ENCODE measurements at regions not wholly inside any gene's neighbourhood (a gene's known extent, or its start where the extent isn't known, plus 50 kb on each side); places are given as distances from the start of the nearest gene placed in this dataset.
"Not testable (repeated sequence)": the region's sequence is repeated elsewhere in the genome, so short reads cannot be mapped to it uniquely, and the experiment has no call there.

- Histone ChIP-seq H3K4me3 (ENCODE audit: low read depth in 1 of 2, low read length in 2 of 2) (no peak overlapping the region), H3K27ac (ENCODE audit: low read depth in 2 of 2, low read length in 1 of 2) (no peak overlapping the region), H3K27me3 (ENCODE audit: control insufficient read depth in 1 of 2, insufficient read depth in 2 of 2, low read length in 2 of 2) (no peaks in the 10 kb centered on the region), H3K4me1 (ENCODE audit: control insufficient read depth in 2 of 2, insufficient read depth in 2 of 2, low read length in 1 of 2) (no peaks in the 10 kb centered on the region), H3K36me3 (ENCODE audit: control insufficient read depth in 2 of 2, insufficient read depth in 2 of 2, low read length in 1 of 2) (no peaks in the 10 kb centered on the region), H3K9me3 (ENCODE audit: control insufficient read depth in 2 of 2, insufficient read depth in 1 of 2, low read depth in 1 of 2, low read length in 1 of 2) (no peaks in the 10 kb centered on the region)
- 67 to 76% methylated on average over 4 of the region's 4 CpGs for WGBS, 2 donors
Measured at GRCh38 chrX:42189576-42189975, 266.2 kb upstream of the CASK start.

GRCh38 chrX:42188730-42189129, 265.4 kb upstream of the CASK start:
- H3K36me3 ChIP-seq (ENCODE audit: control insufficient read depth in 2 of 2, insufficient read depth in 2 of 2, low read length in 1 of 2) = no peaks in the 10 kb centered on the region
- 67 to 71% methylated on average over 5 of the region's 5 CpGs for WGBS, 2 donors
- H3K4me3 ChIP-seq (ENCODE audit: low read depth in 1 of 2, low read length in 2 of 2) = no peak overlapping the region
- no peaks in the 10 kb centered on the region for H3K27me3 ChIP-seq (ENCODE audit: control insufficient read depth in 1 of 2, insufficient read depth in 2 of 2, low read length in 2 of 2)
- no peaks in the 10 kb centered on the region for H3K9me3 ChIP-seq (ENCODE audit: control insufficient read depth in 2 of 2, insufficient read depth in 1 of 2, low read depth in 1 of 2, low read length in 1 of 2)
- H3K4me1 ChIP-seq (ENCODE audit: control insufficient read depth in 2 of 2, insufficient read depth in 2 of 2, low read length in 1 of 2) = no peaks in the 10 kb centered on the region
- no peak overlapping the region for H3K27ac ChIP-seq (ENCODE audit: low read depth in 2 of 2, low read length in 1 of 2)

GRCh38 chrX:42176789-42177188, 253.4 kb upstream of the CASK start:
- Histone ChIP-seq H3K27ac (ENCODE audit: low read depth in 2 of 2, low read length in 1 of 2) (no peak overlapping the region), H3K9me3 (ENCODE audit: control insufficient read depth in 2 of 2, insufficient read depth in 1 of 2, low read depth in 1 of 2, low read length in 1 of 2) (no peaks in the 10 kb centered on the region), H3K4me3 (ENCODE audit: low read depth in 1 of 2, low read length in 2 of 2) (no peak overlapping the region), H3K27me3 (ENCODE audit: control insufficient read depth in 1 of 2, insufficient read depth in 2 of 2, low read length in 2 of 2) (peaks cover 0 to 7% of the 10 kb centered on the region in 2 donors), H3K4me1 (ENCODE audit: control insufficient read depth in 2 of 2, insufficient read depth in 2 of 2, low read length in 1 of 2) (no peaks in the 10 kb centered on the region), H3K36me3 (ENCODE audit: control insufficient read depth in 2 of 2, insufficient read depth in 2 of 2, low read length in 1 of 2) (no peaks in the 10 kb centered on the region)
- 64 to 71% methylated on average over 6 of the region's 6 CpGs for WGBS, 2 donors

GRCh38 chrX:42175843-42176242, 252.5 kb upstream of the CASK start:
- Histone ChIP-seq H3K36me3 (ENCODE audit: control insufficient read depth in 2 of 2, insufficient read depth in 2 of 2, low read length in 1 of 2) (no peaks in the 10 kb centered on the region), H3K9me3 (ENCODE audit: control insufficient read depth in 2 of 2, insufficient read depth in 1 of 2, low read depth in 1 of 2, low read length in 1 of 2) (no peaks in the 10 kb centered on the region), H3K4me1 (ENCODE audit: control insufficient read depth in 2 of 2, insufficient read depth in 2 of 2, low read length in 1 of 2) (no peaks in the 10 kb centered on the region), H3K27me3 (ENCODE audit: control insufficient read depth in 1 of 2, insufficient read depth in 2 of 2, low read length in 2 of 2) (peaks cover 0 to 4% of the 10 kb centered on the region in 2 donors), H3K27ac (ENCODE audit: low read depth in 2 of 2, low read length in 1 of 2) (no peak overlapping the region), H3K4me3 (ENCODE audit: low read depth in 1 of 2, low read length in 2 of 2) (no peak overlapping the region)
- 83 to 87% methylated on average over 2 of the region's 2 CpGs for WGBS, 2 donors

GRCh38 chrX:42157923-42158322, 234.6 kb upstream of the CASK start:
- not testable (repeated sequence) for H3K9me3 ChIP-seq (ENCODE audit: control insufficient read depth in 2 of 2, insufficient read depth in 1 of 2, low read depth in 1 of 2, low read length in 1 of 2); H3K4me3 ChIP-seq (ENCODE audit: low read depth in 1 of 2, low read length in 2 of 2); H3K27ac ChIP-seq (ENCODE audit: low read depth in 2 of 2, low read length in 1 of 2); H3K4me1 ChIP-seq (ENCODE audit: control insufficient read depth in 2 of 2, insufficient read depth in 2 of 2, low read length in 1 of 2); H3K27me3 ChIP-seq (ENCODE audit: control insufficient read depth in 1 of 2, insufficient read depth in 2 of 2, low read length in 2 of 2); H3K36me3 ChIP-seq (ENCODE audit: control insufficient read depth in 2 of 2, insufficient read depth in 2 of 2, low read length in 1 of 2)
- 70 to 73% methylated on average over 2 of the region's 2 CpGs for WGBS, 2 donors

- Histone ChIP-seq H3K4me3 (ENCODE audit: low read depth in 1 of 2, low read length in 2 of 2) (no peak overlapping the region), H3K36me3 (ENCODE audit: control insufficient read depth in 2 of 2, insufficient read depth in 2 of 2, low read length in 1 of 2) (no peaks in the 10 kb centered on the region), H3K4me1 (ENCODE audit: control insufficient read depth in 2 of 2, insufficient read depth in 2 of 2, low read length in 1 of 2) (no peaks in the 10 kb centered on the region), H3K27me3 (ENCODE audit: control insufficient read depth in 1 of 2, insufficient read depth in 2 of 2, low read length in 2 of 2) (peaks cover 0 to 5% of the 10 kb centered on the region in 2 donors), H3K9me3 (ENCODE audit: control insufficient read depth in 2 of 2, insufficient read depth in 1 of 2, low read depth in 1 of 2, low read length in 1 of 2) (no peaks in the 10 kb centered on the region), H3K27ac (ENCODE audit: low read depth in 2 of 2, low read length in 1 of 2) (no peak overlapping the region)
- WGBS, 2 donors = 71 to 84% methylated on average over 3 of the region's 3 CpGs
Measured at GRCh38 chrX:42151808-42152207, 228.5 kb upstream of the CASK start.

- Histone ChIP-seq H3K4me3 (ENCODE audit: low read depth in 1 of 2, low read length in 2 of 2) (no peak overlapping the region), H3K4me1 (ENCODE audit: control insufficient read depth in 2 of 2, insufficient read depth in 2 of 2, low read length in 1 of 2) (no peaks in the 10 kb centered on the region), H3K27me3 (ENCODE audit: control insufficient read depth in 1 of 2, insufficient read depth in 2 of 2, low read length in 2 of 2) (peaks cover 0 to 3% of the 10 kb centered on the region in 2 donors), H3K36me3 (ENCODE audit: control insufficient read depth in 2 of 2, insufficient read depth in 2 of 2, low read length in 1 of 2) (no peaks in the 10 kb centered on the region), H3K27ac (ENCODE audit: low read depth in 2 of 2, low read length in 1 of 2) (no peak overlapping the region), H3K9me3 (ENCODE audit: control insufficient read depth in 2 of 2, insufficient read depth in 1 of 2, low read depth in 1 of 2, low read length in 1 of 2) (no peaks in the 10 kb centered on the region)
- WGBS, 2 donors = 72 to 79% methylated on average over 4 of the region's 4 CpGs
Measured at GRCh38 chrX:42149765-42150164, 226.4 kb upstream of the CASK start.

GRCh38 chrX:42149281-42149680, 225.9 kb upstream of the CASK start:
- no peaks in the 10 kb centered on the region for H3K4me1 ChIP-seq (ENCODE audit: control insufficient read depth in 2 of 2, insufficient read depth in 2 of 2, low read length in 1 of 2)
- 74 to 94% methylated on average over 2 of the region's 2 CpGs for WGBS, 2 donors
- H3K27me3 ChIP-seq (ENCODE audit: control insufficient read depth in 1 of 2, insufficient read depth in 2 of 2, low read length in 2 of 2) = peaks cover 0 to 3% of the 10 kb centered on the region in 2 donors

GRCh38 chrX:42143866-42144592, 220.7 kb upstream of the CASK start:
- no peak overlapping the region for H3K4me3 ChIP-seq (ENCODE audit: low read depth in 1 of 2, low read length in 2 of 2)

More at GRCh38 chrX:42149281-42149680, 225.9 kb upstream of the CASK start:
- Histone ChIP-seq H3K36me3 (ENCODE audit: control insufficient read depth in 2 of 2, insufficient read depth in 2 of 2, low read length in 1 of 2) (no peaks in the 10 kb centered on the region), H3K9me3 (ENCODE audit: control insufficient read depth in 2 of 2, insufficient read depth in 1 of 2, low read depth in 1 of 2, low read length in 1 of 2) (no peaks in the 10 kb centered on the region), H3K27ac (ENCODE audit: low read depth in 2 of 2, low read length in 1 of 2) (no peak overlapping the region), H3K4me3 (ENCODE audit: low read depth in 1 of 2, low read length in 2 of 2) (no peak overlapping the region)

GRCh38 chrX:42140320-42140719, 217.0 kb upstream of the CASK start:
- Histone ChIP-seq H3K4me1 (ENCODE audit: control insufficient read depth in 2 of 2, insufficient read depth in 2 of 2, low read length in 1 of 2) (no peaks in the 10 kb centered on the region), H3K4me3 (ENCODE audit: low read depth in 1 of 2, low read length in 2 of 2) (no peak overlapping the region), H3K27ac (ENCODE audit: low read depth in 2 of 2, low read length in 1 of 2) (no peak overlapping the region), H3K27me3 (ENCODE audit: control insufficient read depth in 1 of 2, insufficient read depth in 2 of 2, low read length in 2 of 2) (peaks cover 0 to 7% of the 10 kb centered on the region in 2 donors), H3K9me3 (ENCODE audit: control insufficient read depth in 2 of 2, insufficient read depth in 1 of 2, low read depth in 1 of 2, low read length in 1 of 2) (no peaks in the 10 kb centered on the region), H3K36me3 (ENCODE audit: control insufficient read depth in 2 of 2, insufficient read depth in 2 of 2, low read length in 1 of 2) (no peaks in the 10 kb centered on the region)

More at GRCh38 chrX:42143866-42144592, 220.7 kb upstream of the CASK start:
- Histone ChIP-seq H3K4me1 (ENCODE audit: control insufficient read depth in 2 of 2, insufficient read depth in 2 of 2, low read length in 1 of 2) (no peaks in the 10 kb centered on the region), H3K27ac (ENCODE audit: low read depth in 2 of 2, low read length in 1 of 2) (no peak overlapping the region), H3K36me3 (ENCODE audit: control insufficient read depth in 2 of 2, insufficient read depth in 2 of 2, low read length in 1 of 2) (no peaks in the 10 kb centered on the region), H3K9me3 (ENCODE audit: control insufficient read depth in 2 of 2, insufficient read depth in 1 of 2, low read depth in 1 of 2, low read length in 1 of 2) (no peaks in the 10 kb centered on the region), H3K27me3 (ENCODE audit: control insufficient read depth in 1 of 2, insufficient read depth in 2 of 2, low read length in 2 of 2) (peaks cover 0 to 7% of the 10 kb centered on the region in 2 donors)
- 61 to 65% methylated on average over 5 of the region's 5 CpGs for WGBS, 2 donors
